Fibroblast of skin of right biceps (primary cell): ENCODE measurements at regions not wholly inside any gene's neighbourhood (a gene's known extent, or its start where the extent isn't known, plus 50 kb on each side); places are given as distances from the start of the nearest gene placed in this dataset.

Source experiments
- DNase-seq: peaks from one replicate; pipeline ENCODE4 v3.0.0-alpha.2; 2013

GRCh38 chr2:119049968-119050704, 108.1 kb downstream of the MARCO start:
- DNase-seq, result no peak
